ENCODE measurements at regions not wholly inside any gene's neighbourhood (a gene's known extent, or its start where the extent isn't known, plus 50 kb on each side); places are given as distances from the start of the nearest gene placed in this dataset.

GRCh38 chr13:30529085-30529834, 63.5 kb upstream of the HMGB1 start:
- TF ChIP-seq CTCF (conservative IDR thresholded peaks at IDR 0.05; ENCODE audit: low read length) (no peak), EZH2phosphoT487 (IDR thresholded peaks at IDR 0.05; ENCODE audit: borderline replicate concordance) (no peak)
